HCT116 (cell line): ENCODE measurements at regions not wholly inside any gene's neighbourhood (a gene's known extent, or its start where the extent isn't known, plus 50 kb on each side); places are given as distances from the start of the nearest gene placed in this dataset.

Source experiments
- ATAC-seq: fragments of 200-7000 bp; cut with Tn5 transposase; 2 replicates; pipeline ENCODE4 v1.9.1; 2020; ENCODE audit warnings: mild to moderate bottlenecking, moderate library complexity
- BruUV-seq: library from RNA; stranded (reverse); fragments of 400-500 nt; replicated peaks from 2 replicates; lab custom pipeline; 2021; lab: Mats Ljungman, UMichigan
- CTCF ChIA-PET: fragments of 300-600 bp; sonication (Branson Sonifier 250); formaldehyde crosslinking; loops from one replicate; lab custom pipeline; 2021; ENCODE audit warnings: antibody characterized with exemption; lab: Charles Lee
- POLR2A ChIA-PET: fragments of 300-600, 350-600 bp; sonication (Branson Sonifier 250); formaldehyde crosslinking; loops from one replicate; lab custom pipeline; 2021; ENCODE audit warnings: antibody characterized with exemption; lab: Charles Lee
- RAD21 ChIA-PET, 2 experiments: fragments of 300-600 bp; sonication (Branson Sonifier 250); formaldehyde crosslinking; loops; one replicate each; lab custom pipeline; 2023; ENCODE audit warnings: low total read pairs in 2 of 2; ENCODE audit not compliant: uncharacterized antibody in 2 of 2, unreplicated experiment in 2 of 2, low non-redundant PET in 1 of 2; lab: Charles Lee
- DNase-seq: peaks from one replicate; pipeline ENCODE4 v3.0.0-alpha.2; 2010; ENCODE audit warnings: low read depth, low spot score
- H2AFZ ChIP-seq: fragments of 200-600 bp; shearing (Covaris generic), sonication (generic); 2 replicates; pipeline ENCODE4 v1.6.1; 2017; ENCODE audit warnings: low read depth, mixed run types, mixed read lengths, antibody characterized with exemption, low read length; ENCODE audit not compliant: poor library complexity, severe bottlenecking
- H3K27ac ChIP-seq: 2 replicates; pipeline ENCODE4 v1.5.1; 2012; ENCODE audit warnings: low read depth, low read length
- H3K27me3 ChIP-seq: fragments of 200-600 bp; sonication (generic); 2 replicates; pipeline ENCODE4 v1.6.1; 2016; ENCODE audit warnings: mixed run types, low read length, mixed read lengths; ENCODE audit not compliant: insufficient read depth
- H3K36me3 ChIP-seq, 2 experiments: fragments of 200-500 bp in 1 of 2; fragments of 200-600 bp in 1 of 2; sonication (Bioruptor generic) in 1 of 2; sonication (generic) in 1 of 2; 2 replicates each; pipeline versions ENCODE4 v1.5.1 to v1.6.1; 2014 to 2016; ENCODE audit warnings: low read length in 2 of 2, inconsistent platforms in 1 of 2, mixed read lengths in 1 of 2, mixed run types in 1 of 2; ENCODE audit not compliant: insufficient read depth in 2 of 2, control insufficient read depth in 1 of 2
- H3K4me1 ChIP-seq, 2 experiments: fragments of 200-600 bp in 1 of 2; sonication (generic) in 1 of 2; 2 replicates each; pipeline versions ENCODE4 v1.5.1 to v1.6.1; 2012 to 2017; ENCODE audit warnings: low read length in 2 of 2, inconsistent platforms in 1 of 2, mild to moderate bottlenecking in 1 of 2, mixed read lengths in 1 of 2, mixed run types in 1 of 2, moderate library complexity in 1 of 2; ENCODE audit not compliant: insufficient read depth in 2 of 2, control insufficient read depth in 1 of 2
- H3K4me2 ChIP-seq: fragments of 200-600 bp; sonication (generic); 2 replicates; pipeline ENCODE4 v1.6.1; 2017; ENCODE audit warnings: mixed run types, low read length, mixed read lengths
- H3K4me3 ChIP-seq, 2 experiments: fragments of 200-600 bp in 1 of 2; sonication (generic) in 1 of 2; replicated peaks in 1 of 2; 2 replicates each; pipeline ENCODE4 v1.5.1; 2011 to 2016; ENCODE audit warnings: low read length in 2 of 2, control low read depth in 1 of 2, low read depth in 1 of 2, mild to moderate bottlenecking in 1 of 2, mixed read lengths in 1 of 2, mixed run types in 1 of 2
- H3K79me2 ChIP-seq: fragments of 200-600 bp; sonication (generic); 2 replicates; pipeline ENCODE4 v1.6.1; 2017; ENCODE audit warnings: mild to moderate bottlenecking, mixed run types, low read length, moderate library complexity, mixed read lengths; ENCODE audit not compliant: insufficient read depth
- H3K9ac ChIP-seq: fragments of 200-600 bp; sonication (generic); 2 replicates; pipeline ENCODE4 v1.6.1; 2016; ENCODE audit warnings: low read length, mixed read lengths
- H3K9me2 ChIP-seq: fragments of 200-600 bp; sonication (generic), shearing (Covaris generic); 2 replicates; pipeline ENCODE4 v1.6.1; 2017; ENCODE audit warnings: mixed run types, mild to moderate bottlenecking, moderate library complexity; ENCODE audit not compliant: insufficient read depth
- H3K9me3 ChIP-seq, 2 experiments: fragments of 200-500 bp in 1 of 2; fragments of 200-600 bp in 1 of 2; sonication (Bioruptor generic) in 1 of 2; sonication (generic) in 1 of 2; 2 replicates each; pipeline ENCODE4 v1.6.1; 2014 to 2017; ENCODE audit warnings: low read length in 2 of 2, mixed read lengths in 2 of 2, inconsistent platforms in 1 of 2, low read depth in 1 of 2, mild to moderate bottlenecking in 1 of 2, mixed run types in 1 of 2, moderate library complexity in 1 of 2; ENCODE audit not compliant: control insufficient read depth in 1 of 2, insufficient read depth in 1 of 2
- H4K20me1 ChIP-seq: fragments of 200-600 bp; sonication (generic), shearing (Covaris generic); 2 replicates; pipeline ENCODE4 v1.6.1; 2017; ENCODE audit warnings: mixed run types, mild to moderate bottlenecking, moderate library complexity; ENCODE audit not compliant: insufficient read depth
- CBX3 ChIP-seq: IDR thresholded peaks from 2 replicates; pipeline ENCODE4 v1.6.1; 2012; ENCODE audit warnings: low read depth
- CTCF ChIP-seq, 3 experiments: fragments of 200-600 bp in 1 of 3; sonication (generic) in 1 of 3; IDR thresholded peaks in 2 of 3; conservative IDR thresholded peaks in 1 of 3; 2 replicates each; pipeline ENCODE4 v1.5.1; 2012 to 2017; ENCODE audit warnings: low read depth in 2 of 3, low read length in 2 of 3, antibody characterized with exemption in 1 of 3, borderline replicate concordance in 1 of 3, control low read depth in 1 of 3, mild to moderate bottlenecking in 1 of 3, mixed read lengths in 1 of 3, mixed run types in 1 of 3, moderate library complexity in 1 of 3; ENCODE audit not compliant: insufficient read depth in 1 of 3
- JUND ChIP-seq: IDR thresholded peaks from 2 replicates; pipeline ENCODE4 v1.6.1; 2012
- MAX ChIP-seq: IDR thresholded peaks from 2 replicates; pipeline ENCODE4 v1.6.1; 2012
- POLR2A ChIP-seq: IDR thresholded peaks from 2 replicates; pipeline ENCODE4 v1.7.0; 2011; ENCODE audit warnings: borderline replicate concordance; ENCODE audit not compliant: insufficient read depth, insufficient read length; ENCODE audit errors: extremely low read depth
- POLR2AphosphoS5 ChIP-seq: IDR thresholded peaks from 2 replicates; pipeline ENCODE4 v1.6.1; 2011; ENCODE audit warnings: mild to moderate bottlenecking, low read depth, low read length, moderate library complexity
- REST ChIP-seq: IDR thresholded peaks from 2 replicates; pipeline ENCODE4 v1.6.1; 2012; ENCODE audit warnings: low read depth
- SIN3A ChIP-seq: IDR thresholded peaks from 2 replicates; pipeline ENCODE4 v1.6.1; 2012; ENCODE audit warnings: low read depth
- TCF7L2 ChIP-seq: IDR thresholded peaks from 2 replicates; pipeline ENCODE4 v1.7.0; 2011; ENCODE audit warnings: borderline replicate concordance, inconsistent platforms; ENCODE audit not compliant: insufficient read depth, insufficient read length; ENCODE audit errors: extremely low read depth
- ZFX ChIP-seq: fragments of 450-650 bp; IDR thresholded peaks from 2 replicates; pipeline ENCODE4 v1.6.1; 2017
- ZNF274 ChIP-seq: fragments of 200-500 bp; sonication (Bioruptor generic); IDR thresholded peaks from 2 replicates; pipeline ENCODE4 v1.6.1; 2014; ENCODE audit warnings: mild to moderate bottlenecking, low read depth, low read length, inconsistent platforms
- intact Hi-C: fragments of 100-400 bp; cut with micrococcal nuclease; formaldehyde crosslinking; loops from 2 replicates; pipeline ENCODE4 v1.10.0; 2022

- no peaks in the 10 kb centered on the region for H3K27me3 ChIP-seq
- intact Hi-C loops, result no loop called here
- no peaks in the 10 kb centered on the region for H3K9me3 ChIP-seq
- no peak overlapping the region for H3K9ac ChIP-seq
- no peak for DNase-seq
- no peaks in the 10 kb centered on the region for H4K20me1 ChIP-seq
- ATAC-seq, result no peak
- BruUV-seq, result no TSS peak
- H3K36me3 ChIP-seq, result no peaks in the 10 kb centered on the region
- ChIA-PET RAD21 (no interaction called here), CTCF (no interaction called here), POLR2A (no interaction called here)
- no peaks in the 10 kb centered on the region for H3K9me2 ChIP-seq
- H3K4me2 ChIP-seq, result no peak overlapping the region
- H2AFZ ChIP-seq, result no peak overlapping the region
- no peak overlapping the region for H3K4me3 ChIP-seq
- no peaks in the 10 kb centered on the region for H3K79me2 ChIP-seq
- no peak for TF ChIP-seq REST
- H3K4me1 ChIP-seq, result peaks cover 6 to 33% of the 10 kb centered on the region in 2 experiments; a peak in 3 of 4 replicates
- no peak overlapping the region for H3K27ac ChIP-seq
These were observed 482.7 kb downstream of the SIPA1L2 start for GRCh38 chr1:232147215-232147614.

- H2AFZ ChIP-seq, result no peak overlapping the region
- DNase-seq (no peak), ATAC-seq (no peak)
- H3K79me2 ChIP-seq, result no peaks in the 10 kb centered on the region
- H3K36me3 ChIP-seq, result no peaks in the 10 kb centered on the region
- ChIA-PET RAD21 (no interaction called here), CTCF (no interaction called here), POLR2A (no interaction called here)
- intact Hi-C loops, result no loop called here
- no peak overlapping the region for H3K4me2 ChIP-seq
- no peaks in the 10 kb centered on the region for H3K9me3 ChIP-seq
- H3K9me2 ChIP-seq, result no peaks in the 10 kb centered on the region; the same call in 1 of the 2 replicates
- no peak overlapping the region for H3K27ac ChIP-seq
- peaks cover 6 to 33% of the 10 kb centered on the region in 2 experiments; a peak in 3 of 4 replicates for H3K4me1 ChIP-seq
- H3K27me3 ChIP-seq, result no peaks in the 10 kb centered on the region
- H4K20me1 ChIP-seq, result no peaks in the 10 kb centered on the region
- H3K4me3 ChIP-seq, result no peak overlapping the region
- H3K9ac ChIP-seq, result no peak overlapping the region
- no TSS peak for BruUV-seq
- TF ChIP-seq JUND (no peak), TCF7L2 (no peak), POLR2AphosphoS5 (no peak), MAX (no peak), POLR2A (no peak), CTCF (IDR thresholded peaks at IDR 0.05 in 2 of 3, conservative IDR thresholded peaks at IDR 0.05 in 1 of 3; ENCODE audit: borderline replicate concordance in 1 of 3, insufficient read depth in 1 of 3, low read depth in 2 of 3, low read length in 2 of 3) (no peak), REST (no peak), ZNF274 (no peak), SIN3A (no peak), ZFX (no peak), CBX3 (no peak)
These were observed 483.4 kb downstream of the SIPA1L2 start for GRCh38 chr1:232146514-232146913.
